PFSK-1 (cell line): ENCODE measurements at regions not wholly inside any gene's neighbourhood (a gene's known extent, or its start where the extent isn't known, plus 50 kb on each side); places are given as distances from the start of the nearest gene placed in this dataset.

Experiments used
- FOXP2 ChIP-seq: optimal IDR thresholded peaks from 2 replicates; pipeline ENCODE3; 2011; ENCODE audit warnings: borderline replicate concordance, control low read depth, inconsistent platforms; ENCODE audit not compliant: insufficient read depth; ENCODE audit errors: extremely low read length, extremely low read depth
- POLR2AphosphoS5 ChIP-seq: IDR thresholded peaks from 2 replicates; pipeline ENCODE4 v1.6.1; 2012; ENCODE audit warnings: low read depth, mild to moderate bottlenecking, control low read depth, low read length, moderate library complexity
- REST ChIP-seq, 2 experiments: IDR thresholded peaks; 2 replicates each; pipeline versions ENCODE4 v1.6.1 to v1.8.0; 2011 to 2012; ENCODE audit warnings: low read depth in 2 of 2, low read length in 2 of 2, control low read depth in 1 of 2, inconsistent platforms in 1 of 2, mild to moderate bottlenecking in 1 of 2, moderate library complexity in 1 of 2; ENCODE audit not compliant: insufficient read depth in 1 of 2
- SIN3A ChIP-seq: IDR thresholded peaks from 2 replicates; pipeline ENCODE4 v1.6.1; 2012; ENCODE audit warnings: mild to moderate bottlenecking, low read length, moderate library complexity, borderline replicate concordance; ENCODE audit not compliant: insufficient read depth
- TAF1 ChIP-seq: IDR thresholded peaks from 2 replicates; pipeline ENCODE4 v1.6.1; 2012; ENCODE audit warnings: low read length, control low read depth, borderline replicate concordance; ENCODE audit not compliant: insufficient read depth

- no peak for TF ChIP-seq SIN3A
Measured at GRCh38 chr5:96180684-96181435, 219.2 kb upstream of the ELL2 start.

- TF ChIP-seq FOXP2 (no peak), POLR2AphosphoS5 (no peak), SIN3A (no peak), TAF1 (no peak), REST (IDR thresholded peaks at IDR 0.05; ENCODE audit: insufficient read depth in 1 of 2, low read depth in 2 of 2, low read length in 2 of 2) (no peak)
Measured at GRCh38 chr5:96177303-96177869, 215.7 kb upstream of the ELL2 start.

GRCh38 chr5:96176022-96176421 lies 214.4 kb upstream of the ELL2 start:
- no peak for TF ChIP-seq POLR2AphosphoS5
- TF ChIP-seq FOXP2, result no peak
- no peak for TF ChIP-seq SIN3A
- no peak for TF ChIP-seq REST (IDR thresholded peaks at IDR 0.05; ENCODE audit: insufficient read depth in 1 of 2, low read depth in 2 of 2, low read length in 2 of 2)
- no peak for TF ChIP-seq TAF1

GRCh38 chr5:96175090-96175489 lies 213.4 kb upstream of the ELL2 start:
- TF ChIP-seq FOXP2 (no peak), POLR2AphosphoS5 (no peak), REST (IDR thresholded peaks at IDR 0.05; ENCODE audit: insufficient read depth in 1 of 2, low read depth in 2 of 2, low read length in 2 of 2) (no peak), TAF1 (no peak), SIN3A (no peak)

GRCh38 chr5:96173366-96173765 lies 211.7 kb upstream of the ELL2 start:
- TF ChIP-seq FOXP2, result no peak
- TF ChIP-seq TAF1, result no peak

GRCh38 chr5:96172436-96172835 lies 210.8 kb upstream of the ELL2 start:
- TF ChIP-seq SIN3A, result no peak
- no peak for TF ChIP-seq POLR2AphosphoS5
- TF ChIP-seq FOXP2, result no peak
- no peak for TF ChIP-seq TAF1
- TF ChIP-seq REST (IDR thresholded peaks at IDR 0.05; ENCODE audit: insufficient read depth in 1 of 2, low read depth in 2 of 2, low read length in 2 of 2), result no peak
